GM18951 (cell line): ENCODE measurements at regions not wholly inside any gene's neighbourhood (a gene's known extent, or its start where the extent isn't known, plus 50 kb on each side); places are given as distances from the start of the nearest gene placed in this dataset.

Source experiments
- POLR2A ChIP-seq: IDR thresholded peaks from 4 replicates; pipeline ENCODE4 v1.6.1; 2011; ENCODE audit warnings: mild to moderate bottlenecking; ENCODE audit not compliant: insufficient read length, insufficient read depth; ENCODE audit errors: extremely low read depth
- in situ Hi-C: fragments of 300-500 bp; cut with MboI; formaldehyde crosslinking; loops from one replicate; pipeline ENCODE4 v1.12.0; 2022; ENCODE audit warnings: low sequenced_read_pairs, mixed read lengths, inconsistent platforms; ENCODE audit not compliant: unreplicated experiment

DNA sequence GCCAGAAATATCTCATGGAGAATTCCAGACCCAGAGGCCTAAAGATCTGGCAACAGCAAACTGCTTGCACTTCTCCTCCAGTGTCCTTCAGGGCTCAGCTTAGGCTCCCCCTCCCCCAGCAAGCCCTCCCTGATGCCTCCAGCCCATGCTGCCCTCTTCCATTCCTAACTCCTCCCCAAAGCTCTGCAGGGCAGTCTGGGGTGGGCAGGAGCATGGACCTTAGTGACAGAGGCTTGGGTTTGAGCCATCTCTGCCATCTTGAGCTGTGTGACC is 436.8 kb downstream of the PTPRU start:
- in situ Hi-C loops: no loop called here
- TF ChIP-seq POLR2A: no peak

- TF ChIP-seq POLR2A: no peak
- in situ Hi-C loops: no loop called here
These were observed 436.3 kb downstream of the PTPRU start for GRCh38 chr1:29672416-29673227.

DNA sequence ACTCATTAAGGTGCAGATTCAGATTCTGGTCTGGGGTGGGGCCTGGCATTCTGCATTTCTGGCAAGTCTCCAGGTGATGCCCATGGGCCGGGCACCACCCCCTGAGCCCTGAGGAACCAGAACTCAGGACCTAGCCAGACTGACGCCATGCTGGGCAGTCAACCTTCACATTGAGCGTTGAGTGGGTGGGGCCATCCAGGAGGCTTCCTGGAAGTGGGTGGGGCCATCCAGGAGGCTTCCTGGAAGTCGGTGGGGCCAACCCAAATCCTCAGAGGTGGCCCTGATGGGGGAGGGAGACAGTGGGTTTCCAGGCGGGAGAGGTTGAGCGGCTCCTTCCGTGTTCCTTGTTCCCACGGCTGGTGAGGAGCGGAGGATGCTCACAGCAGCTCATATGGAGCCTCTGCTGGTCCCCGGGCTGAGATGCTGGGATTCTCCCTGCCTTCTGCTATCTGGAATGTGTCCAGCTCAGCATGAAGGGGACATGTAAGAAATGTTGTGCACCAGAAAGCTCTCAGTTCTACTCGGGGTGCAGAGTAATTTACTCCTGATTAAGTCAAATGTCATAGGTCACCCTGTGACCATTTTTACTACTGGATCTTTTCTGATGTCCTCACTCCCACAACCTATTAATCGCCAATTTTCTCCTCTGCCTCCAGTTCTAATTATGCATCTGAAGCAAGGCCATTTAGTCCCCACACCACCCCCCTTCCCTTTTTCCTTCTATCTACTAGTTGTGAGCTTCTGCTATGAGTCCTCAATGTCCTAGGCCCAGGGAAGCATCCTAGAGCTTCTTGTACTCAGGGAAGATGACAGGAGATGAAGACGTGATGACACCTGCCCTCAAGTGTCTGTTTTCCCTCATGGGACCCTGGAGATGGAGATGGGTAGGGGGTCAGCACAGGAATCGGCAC is 435.4 kb downstream of the PTPRU start:
- in situ Hi-C loops: no loop called here
- no peak for TF ChIP-seq POLR2A

DNA sequence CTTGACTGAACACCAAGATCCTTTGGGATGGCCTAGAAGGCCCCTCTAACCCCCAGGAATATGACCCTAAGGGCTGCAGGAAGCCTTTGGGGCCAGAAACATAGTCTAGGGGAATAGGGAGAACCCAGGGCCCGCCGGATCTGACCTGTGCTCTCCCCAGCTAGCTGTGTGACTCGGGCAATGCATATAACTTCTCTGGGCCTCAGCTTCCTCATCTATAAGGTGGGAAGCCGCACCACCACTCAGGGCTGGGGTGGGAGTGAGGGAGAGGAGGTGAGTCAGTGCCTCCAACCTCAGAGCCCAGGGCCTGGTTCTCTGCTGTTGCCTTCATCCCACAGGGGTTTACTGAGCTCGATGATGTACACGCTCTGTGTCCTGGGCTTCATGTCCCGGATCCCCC is 434.4 kb downstream of the PTPRU start:
- no peak for TF ChIP-seq POLR2A
- in situ Hi-C loops: no loop called here

- in situ Hi-C loops: no loop called here
- no peak for TF ChIP-seq POLR2A
These were observed 433.6 kb downstream of the PTPRU start for GRCh38 chr1:29669912-29670311.

- in situ Hi-C loops: no loop called here
- TF ChIP-seq POLR2A: no peak
These were observed 433.0 kb downstream of the PTPRU start for GRCh38 chr1:29669158-29669871.

DNA sequence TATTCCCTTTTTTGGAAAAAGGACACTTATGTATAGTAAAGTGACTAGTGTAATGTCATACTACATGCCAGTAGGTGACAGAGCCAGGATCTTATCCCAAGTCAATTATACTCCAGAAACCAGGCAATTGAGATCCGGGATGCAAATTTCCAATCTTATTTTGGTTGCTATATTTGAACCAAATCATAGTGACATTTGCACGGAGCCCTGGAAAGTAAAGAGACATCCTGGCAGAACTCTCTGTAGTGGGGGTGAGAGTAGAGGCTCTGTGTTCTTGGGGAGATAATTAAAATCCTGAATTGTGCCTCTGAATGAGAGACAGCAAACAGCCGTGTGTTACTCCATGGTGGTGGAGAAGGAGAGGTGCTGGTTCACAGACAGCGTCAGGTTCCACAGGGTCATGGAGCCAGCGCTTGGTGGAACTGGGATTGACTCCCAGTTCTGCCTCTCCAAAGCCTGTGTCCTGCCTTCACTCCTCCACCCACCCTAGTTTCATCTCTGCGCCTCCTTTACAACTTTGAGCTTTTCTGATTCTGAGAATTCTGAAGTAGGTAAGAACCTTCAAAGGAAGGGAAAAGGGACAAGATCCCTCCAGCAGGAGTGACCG is 432.3 kb downstream of the PTPRU start:
- no peak for TF ChIP-seq POLR2A
- in situ Hi-C loops: no loop called here

- no peak for TF ChIP-seq POLR2A
- in situ Hi-C loops: no loop called here
These were observed 431.6 kb downstream of the PTPRU start for GRCh38 chr1:29667951-29668350.

DNA sequence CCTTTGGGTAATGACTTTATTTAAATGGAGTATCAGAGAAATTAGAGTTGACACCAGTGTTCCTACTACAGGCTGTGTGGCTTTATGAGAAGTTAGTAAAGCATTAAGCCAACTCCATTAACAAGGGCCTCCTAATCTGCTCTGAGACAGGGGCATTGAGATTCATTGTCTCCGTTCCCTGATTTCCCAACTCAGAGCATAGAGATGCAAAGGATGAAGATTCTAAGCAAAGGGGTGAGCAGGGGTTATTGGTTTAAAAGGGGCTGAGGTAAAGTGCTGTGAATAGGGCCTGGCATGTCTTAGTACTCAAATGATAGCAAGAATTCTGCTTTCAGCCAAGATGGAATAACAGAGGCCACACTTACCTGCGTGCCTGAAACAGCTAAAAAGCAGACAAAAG is 428.4 kb downstream of the PTPRU start:
- in situ Hi-C loops: no loop called here
- no peak for TF ChIP-seq POLR2A

GRCh38 chr1:29658688-29659087 is 422.4 kb downstream of the PTPRU start:
- in situ Hi-C loops: no loop called here
- TF ChIP-seq POLR2A: no peak

- no peak for TF ChIP-seq POLR2A
- in situ Hi-C loops: no loop called here
These were observed 421.5 kb downstream of the PTPRU start for GRCh38 chr1:29657816-29658215.

GRCh38 chr1:29655945-29656850 is 419.9 kb downstream of the PTPRU start:
- TF ChIP-seq POLR2A: no peak
- in situ Hi-C loops: no loop called here
